Bronchial epithelial cell (primary cell): ENCODE measurements at regions not wholly inside any gene's neighbourhood (a gene's known extent, or its start where the extent isn't known, plus 50 kb on each side); places are given as distances from the start of the nearest gene placed in this dataset.

Experiments used
- DNase-seq: peaks from one replicate; pipeline ENCODE4 v3.0.0-alpha.2; 2010; ENCODE audit warnings: low read depth
- FAIRE-seq: peaks from 2 replicates; lab custom pipeline; 2011; peaks lifted over from hg19 to GRCh38; lab: Jason Lieb, UNC
- H3K27me3 ChIP-seq: 2 replicates; pipeline ENCODE4 v1.5.1; 2011; ENCODE audit warnings: low read length; ENCODE audit not compliant: control insufficient read depth, insufficient read depth
- H3K36me3 ChIP-seq: 2 replicates; pipeline ENCODE4 v1.5.1; 2011; ENCODE audit warnings: low read length; ENCODE audit not compliant: control insufficient read depth, insufficient read depth
- H3K4me3 ChIP-seq: 2 replicates; pipeline ENCODE4 v1.5.1; 2011; ENCODE audit warnings: mild to moderate bottlenecking, low read depth, low read length, control low read depth
- CTCF ChIP-seq: IDR thresholded peaks from 2 replicates; pipeline ENCODE4 v1.5.1; 2011; ENCODE audit warnings: mild to moderate bottlenecking, moderate library complexity, low read length, control low read depth, inconsistent platforms; ENCODE audit not compliant: insufficient read depth, severe bottlenecking

GRCh38 chr9:12163723-12164458 is 529.3 kb upstream of the TYRP1 start:
- FAIRE-seq = no peak
- Histone ChIP-seq H3K36me3 (no peaks in the 10 kb centered on the region), H3K4me3 (no peak overlapping the region), H3K27me3 (no peaks in the 10 kb centered on the region)
- no peak for TF ChIP-seq CTCF
- DNase-seq = no peak

- TF ChIP-seq CTCF = no peak
- Histone ChIP-seq H3K27me3 (no peaks in the 10 kb centered on the region), H3K36me3 (no peaks in the 10 kb centered on the region), H3K4me3 (no peak overlapping the region)
- FAIRE-seq = no peak
- no peak for DNase-seq
Observed at GRCh38 chr9:12166518-12166917, 526.7 kb upstream of the TYRP1 start.

- no peak for TF ChIP-seq CTCF
- FAIRE-seq (no peak), DNase-seq (no peak)
- Histone ChIP-seq H3K4me3 (no peak overlapping the region), H3K36me3 (no peaks in the 10 kb centered on the region), H3K27me3 (no peaks in the 10 kb centered on the region)
Observed at GRCh38 chr9:12170456-12170855, 522.7 kb upstream of the TYRP1 start.

DNA sequence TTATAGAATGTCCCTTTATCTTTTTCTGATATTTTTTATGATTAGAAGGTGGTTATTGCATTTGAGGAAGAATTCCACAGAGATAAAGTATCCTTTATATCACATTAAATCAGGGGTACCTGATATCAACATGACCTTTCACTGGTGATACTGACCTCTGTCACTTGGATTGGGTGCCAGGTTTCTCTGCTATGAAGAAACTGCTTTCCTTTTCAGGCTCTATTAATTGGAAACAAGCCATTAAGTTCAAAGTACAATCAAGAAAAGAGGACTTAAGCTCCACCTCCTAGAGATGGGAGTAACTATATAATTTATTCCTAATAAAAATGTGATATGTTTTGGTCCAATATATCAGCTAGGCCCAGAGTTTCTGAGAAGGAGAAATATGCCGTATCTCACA is 514.6 kb upstream of the TYRP1 start:
- H3K27me3 ChIP-seq = no peaks in the 10 kb centered on the region
- H3K4me3 ChIP-seq = no peak overlapping the region
- TF ChIP-seq CTCF = no peak
- H3K36me3 ChIP-seq = no peaks in the 10 kb centered on the region
- no peak for DNase-seq
- no peak for FAIRE-seq

- no peaks in the 10 kb centered on the region for H3K36me3 ChIP-seq
- H3K4me3 ChIP-seq = no peak overlapping the region
- FAIRE-seq = no peak
- H3K27me3 ChIP-seq = no peaks in the 10 kb centered on the region
- DNase-seq = no peak
- no peak for TF ChIP-seq CTCF
Observed at GRCh38 chr9:12182806-12183205, 510.4 kb upstream of the TYRP1 start.

- Histone ChIP-seq H3K36me3 (no peaks in the 10 kb centered on the region), H3K27me3 (no peaks in the 10 kb centered on the region), H3K4me3 (no peak overlapping the region)
- no peak for FAIRE-seq
- DNase-seq = no peak
- TF ChIP-seq CTCF = no peak
Observed at GRCh38 chr9:12183321-12183720, 509.9 kb upstream of the TYRP1 start.
